ENCODE measurements at regions not wholly inside any gene's neighbourhood (a gene's known extent, or its start where the extent isn't known, plus 50 kb on each side); places are given as distances from the start of the nearest gene placed in this dataset.

DNA sequence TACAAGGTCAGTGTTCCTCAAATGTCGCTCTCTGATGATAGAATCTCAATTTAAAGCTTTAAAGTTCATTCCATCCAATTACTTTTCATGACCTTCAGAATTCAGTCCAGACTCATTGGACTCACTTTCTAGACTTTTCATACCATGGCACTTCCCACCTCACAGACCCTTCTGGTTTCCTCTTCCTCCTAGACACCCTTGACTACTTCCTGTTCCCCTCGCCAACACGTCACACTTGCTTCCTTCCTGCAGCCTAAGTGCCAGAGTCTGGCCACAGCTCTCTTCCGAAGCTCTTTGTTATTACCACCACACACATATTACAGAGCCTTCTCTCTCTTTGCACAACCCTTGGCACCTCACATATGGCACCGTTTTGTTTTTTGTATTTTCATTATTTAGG, 59.1 kb upstream of the UMPS start:
- no peak for DNase-seq (ENCODE audit: low spot score)

DNA sequence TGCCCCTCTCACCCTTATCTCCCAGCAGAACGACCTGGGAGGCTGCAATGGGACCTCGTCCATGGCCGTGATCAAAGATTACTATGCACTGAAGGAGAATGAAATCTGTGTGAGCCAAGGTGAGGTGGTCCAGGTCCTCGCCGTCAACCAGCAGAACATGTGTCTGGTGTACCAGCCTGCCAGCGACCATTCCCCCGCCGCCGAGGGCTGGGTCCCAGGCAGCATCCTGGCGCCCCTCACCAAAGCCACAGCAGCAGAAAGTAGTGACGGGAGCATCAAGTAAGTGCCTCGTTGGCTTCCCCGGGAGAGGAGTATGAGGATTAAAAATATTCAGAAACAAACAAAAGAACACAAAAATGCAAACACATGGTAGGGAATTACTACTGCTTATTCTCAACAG, 55.9 kb upstream of the UMPS start:
- no peak for DNase-seq (ENCODE audit: low spot score)

DNA sequence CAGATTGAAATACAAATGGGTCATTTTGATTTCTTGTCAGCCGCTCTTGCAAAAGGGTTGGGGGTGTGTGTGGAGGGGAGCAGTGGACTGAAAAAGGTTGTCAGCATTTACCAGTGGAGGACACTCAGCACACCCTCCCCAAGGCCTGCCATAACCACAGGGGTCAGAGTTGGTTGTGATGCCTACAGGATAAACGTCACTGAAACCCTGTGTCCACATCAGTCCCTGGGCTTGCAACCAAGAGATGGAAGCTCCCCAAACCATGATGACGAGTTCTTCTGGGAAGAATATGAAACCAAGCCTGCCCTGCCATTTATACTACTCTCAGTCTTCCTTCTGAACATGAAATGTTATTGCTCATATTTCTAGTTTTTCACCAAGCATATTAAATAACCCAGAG, 54.0 kb upstream of the UMPS start:
- no peak for DNase-seq (ENCODE audit: low spot score)

DNA sequence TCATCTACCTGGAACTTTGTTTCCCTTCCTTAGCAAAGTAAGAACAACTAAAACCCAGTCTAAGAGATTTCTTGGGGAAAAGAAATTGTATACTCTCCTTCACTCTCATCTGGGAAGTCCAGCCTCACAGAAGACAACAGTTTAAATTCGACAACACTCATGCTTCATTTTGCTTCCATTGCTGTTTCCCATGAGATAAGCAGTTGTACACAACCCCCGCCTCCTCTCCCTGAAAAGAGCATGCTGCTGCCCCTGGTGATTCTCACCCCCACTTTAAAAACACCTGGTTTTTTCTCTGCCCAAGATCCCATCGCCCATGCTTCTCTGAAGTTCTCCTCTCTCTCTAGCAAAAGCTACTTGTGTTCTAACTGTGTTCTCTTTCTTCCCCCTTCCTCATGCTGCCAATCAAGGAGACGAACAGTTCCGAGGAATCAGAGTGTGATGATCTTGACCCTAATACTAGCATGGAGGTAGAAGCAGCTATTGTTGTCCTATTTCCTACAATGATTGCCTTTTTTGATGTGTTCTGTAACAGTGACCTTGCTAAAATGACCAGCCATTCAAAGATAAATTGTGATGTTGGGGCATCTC, 51.1 kb upstream of the UMPS start:
- no peak for DNase-seq (ENCODE audit: low spot score)
